MM.1S (cell line): ENCODE measurements at regions not wholly inside any gene's neighbourhood (a gene's known extent, or its start where the extent isn't known, plus 50 kb on each side); places are given as distances from the start of the nearest gene placed in this dataset.

ENCODE experiments used
- CTCF ChIP-seq: fragments of 300-600 bp; sonication (generic); IDR thresholded peaks from 2 replicates; pipeline ENCODE4 v1.5.1; 2016; ENCODE audit warnings: antibody characterized with exemption, low read length, mixed read lengths
- EZH2 ChIP-seq: fragments of 300-600 bp; sonication (generic); optimal IDR thresholded peaks from 2 replicates; pipeline ENCODE3; 2017; ENCODE audit warnings: low read depth, mild to moderate bottlenecking, antibody characterized with exemption, low read length, mixed read lengths
- EZH2phosphoT487 ChIP-seq: fragments of 300-600 bp; sonication (generic); IDR thresholded peaks from 2 replicates; pipeline ENCODE4 v1.6.1; 2018; ENCODE audit warnings: antibody characterized with exemption, low read length

GRCh38 chr2:120912101-120912985 lies 176.7 kb downstream of the GLI2 start:
- TF ChIP-seq EZH2 (no peak), CTCF (no peak), EZH2phosphoT487 (no peak)
